ENCODE measurements at regions not wholly inside any gene's neighbourhood (a gene's known extent, or its start where the extent isn't known, plus 50 kb on each side); places are given as distances from the start of the nearest gene placed in this dataset.

DNA sequence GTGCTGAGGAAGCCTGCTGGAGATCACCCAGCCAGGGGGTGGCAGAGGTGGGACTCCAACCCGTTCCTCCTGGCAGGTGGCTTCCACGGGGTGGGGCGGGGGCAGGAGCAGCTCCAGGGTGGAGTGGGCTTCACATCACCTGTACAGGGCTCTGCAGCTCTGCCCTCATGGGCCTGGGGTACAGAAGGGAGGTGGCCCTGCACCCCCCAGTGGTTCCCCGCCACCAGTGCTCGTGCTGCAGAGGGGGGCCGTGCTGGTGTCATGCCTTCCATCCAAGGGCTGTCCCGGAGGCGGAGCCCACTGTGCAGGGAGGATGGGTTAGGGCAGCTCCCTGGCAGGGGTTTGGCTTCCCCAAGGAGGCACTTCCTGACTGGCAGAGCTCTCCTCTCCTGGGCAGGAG lies 76.4 kb upstream of the SHISAL1 start:
- BruUV-seq (replicated peaks): no TSS peak
- H3K27me3 Mint-ChIP-seq (ENCODE audit: unreplicated experiment): peaks cover 97% of the 10 kb centered on the region
- intact Hi-C loops (cut with micrococcal nuclease; ENCODE audit: unreplicated experiment): no loop called here
- no peaks in the 10 kb centered on the region for H3K4me1 Mint-ChIP-seq (ENCODE audit: low read depth, unreplicated experiment)
- no peaks in the 10 kb centered on the region for H3K9me3 Mint-ChIP-seq (ENCODE audit: low read depth, unreplicated experiment)
- no peaks in the 10 kb centered on the region for H3K36me3 Mint-ChIP-seq (ENCODE audit: insufficient read depth, unreplicated experiment)
- no peak overlapping the region for H3K27ac Mint-ChIP-seq (ENCODE audit: unreplicated experiment)
- H3K4me3 Mint-ChIP-seq (ENCODE audit: low read depth, unreplicated experiment): no peak overlapping the region
- CTCF ChIA-PET: no interaction called here
- no peak for DNase-seq
- TF ChIP-seq, protein P1, sequence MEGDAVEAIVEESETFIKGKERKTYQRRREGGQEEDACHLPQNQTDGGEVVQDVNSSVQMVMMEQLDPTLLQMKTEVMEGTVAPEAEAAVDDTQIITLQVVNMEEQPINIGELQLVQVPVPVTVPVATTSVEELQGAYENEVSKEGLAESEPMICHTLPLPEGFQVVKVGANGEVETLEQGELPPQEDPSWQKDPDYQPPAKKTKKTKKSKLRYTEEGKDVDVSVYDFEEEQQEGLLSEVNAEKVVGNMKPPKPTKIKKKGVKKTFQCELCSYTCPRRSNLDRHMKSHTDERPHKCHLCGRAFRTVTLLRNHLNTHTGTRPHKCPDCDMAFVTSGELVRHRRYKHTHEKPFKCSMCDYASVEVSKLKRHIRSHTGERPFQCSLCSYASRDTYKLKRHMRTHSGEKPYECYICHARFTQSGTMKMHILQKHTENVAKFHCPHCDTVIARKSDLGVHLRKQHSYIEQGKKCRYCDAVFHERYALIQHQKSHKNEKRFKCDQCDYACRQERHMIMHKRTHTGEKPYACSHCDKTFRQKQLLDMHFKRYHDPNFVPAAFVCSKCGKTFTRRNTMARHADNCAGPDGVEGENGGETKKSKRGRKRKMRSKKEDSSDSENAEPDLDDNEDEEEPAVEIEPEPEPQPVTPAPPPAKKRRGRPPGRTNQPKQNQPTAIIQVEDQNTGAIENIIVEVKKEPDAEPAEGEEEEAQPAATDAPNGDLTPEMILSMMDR (IDR thresholded peaks at IDR 0.05; ENCODE audit: unreplicated experiment): no peak

DNA sequence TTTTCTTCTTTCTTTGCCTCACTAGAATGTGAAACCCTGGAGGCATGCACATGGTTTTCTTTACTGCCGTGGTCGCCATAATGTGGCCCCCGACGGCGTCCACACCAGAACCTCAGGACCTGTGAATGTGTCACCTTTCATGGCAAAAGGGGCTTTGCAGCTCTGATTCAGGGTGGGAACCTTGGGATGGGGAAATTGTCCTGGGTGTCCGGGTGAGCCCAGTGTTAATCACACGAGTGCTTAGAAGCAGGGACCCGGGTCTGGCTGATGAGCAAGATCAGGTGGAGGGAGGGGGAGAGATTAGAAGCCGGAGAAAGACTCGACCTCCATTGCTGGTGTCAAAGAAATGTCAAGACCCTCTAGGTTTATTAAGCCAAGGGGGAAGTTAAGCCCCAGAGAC lies 74.7 kb upstream of the SHISAL1 start:
- no peaks in the 10 kb centered on the region for H3K36me3 Mint-ChIP-seq (ENCODE audit: insufficient read depth, unreplicated experiment)
- H3K27me3 Mint-ChIP-seq (ENCODE audit: unreplicated experiment): peaks cover 97% of the 10 kb centered on the region
- no TSS peak for BruUV-seq (replicated peaks)
- intact Hi-C loops (cut with micrococcal nuclease; ENCODE audit: unreplicated experiment): no loop called here
- TF ChIP-seq, protein P1 (IDR thresholded peaks at IDR 0.05; ENCODE audit: unreplicated experiment): no peak
- no peaks in the 10 kb centered on the region for H3K9me3 Mint-ChIP-seq (ENCODE audit: low read depth, unreplicated experiment)
- H3K4me1 Mint-ChIP-seq (ENCODE audit: low read depth, unreplicated experiment): no peaks in the 10 kb centered on the region
- CTCF ChIA-PET: no interaction called here
- H3K4me3 Mint-ChIP-seq (ENCODE audit: low read depth, unreplicated experiment): no peak overlapping the region
- no peak overlapping the region for H3K27ac Mint-ChIP-seq (ENCODE audit: unreplicated experiment)
- no peak for DNase-seq

DNA sequence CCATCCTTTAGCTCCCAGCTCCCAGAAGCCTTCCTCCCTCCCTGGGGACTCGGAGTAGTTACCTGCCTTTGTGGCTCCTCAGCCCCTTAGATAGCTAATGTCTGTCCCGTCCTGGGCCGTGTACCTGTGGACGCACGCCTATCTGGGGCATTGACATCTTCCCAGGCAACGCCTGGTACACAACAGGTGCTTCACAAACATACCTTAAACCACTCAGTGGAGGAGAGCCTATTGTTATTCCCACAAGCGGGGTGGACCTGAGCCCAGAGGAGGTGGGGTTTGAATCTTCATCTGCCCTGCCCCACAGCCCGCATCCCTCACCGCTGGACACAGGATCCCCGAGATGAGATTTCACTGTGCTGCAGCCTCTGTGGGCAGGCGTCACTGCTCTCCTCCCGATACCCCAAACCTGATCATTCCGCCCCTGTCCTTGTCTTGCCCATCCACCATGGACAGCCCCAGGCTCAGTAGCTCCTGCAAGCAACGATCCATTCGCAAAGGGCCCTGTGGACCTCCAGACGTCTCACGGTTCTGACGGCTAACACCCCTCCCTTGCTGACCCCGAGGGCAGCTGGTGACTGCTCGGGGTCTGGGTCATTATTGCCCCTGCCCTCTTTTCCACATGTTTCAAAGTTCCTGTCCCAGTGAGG lies 73.8 kb upstream of the SHISAL1 start:
- Mint-ChIP-seq H3K27ac (ENCODE audit: unreplicated experiment) (no peak overlapping the region), H3K4me3 (ENCODE audit: low read depth, unreplicated experiment) (no peak overlapping the region), H3K27me3 (ENCODE audit: unreplicated experiment) (peaks cover 97% of the 10 kb centered on the region), H3K9me3 (ENCODE audit: low read depth, unreplicated experiment) (no peaks in the 10 kb centered on the region), H3K4me1 (ENCODE audit: low read depth, unreplicated experiment) (no peaks in the 10 kb centered on the region), H3K36me3 (ENCODE audit: insufficient read depth, unreplicated experiment) (no peaks in the 10 kb centered on the region)
- DNase-seq: no peak
- intact Hi-C loops (cut with micrococcal nuclease; ENCODE audit: unreplicated experiment): no loop called here
- TF ChIP-seq, protein P1 (IDR thresholded peaks at IDR 0.05; ENCODE audit: unreplicated experiment): no peak
- CTCF ChIA-PET: interaction anchor here (0.6 kb wide), 1 partner anchor 1127 kb away, joined by 3 read pairs; no protein-coding TSS in a partner anchor
- no TSS peak for BruUV-seq (replicated peaks)

DNA sequence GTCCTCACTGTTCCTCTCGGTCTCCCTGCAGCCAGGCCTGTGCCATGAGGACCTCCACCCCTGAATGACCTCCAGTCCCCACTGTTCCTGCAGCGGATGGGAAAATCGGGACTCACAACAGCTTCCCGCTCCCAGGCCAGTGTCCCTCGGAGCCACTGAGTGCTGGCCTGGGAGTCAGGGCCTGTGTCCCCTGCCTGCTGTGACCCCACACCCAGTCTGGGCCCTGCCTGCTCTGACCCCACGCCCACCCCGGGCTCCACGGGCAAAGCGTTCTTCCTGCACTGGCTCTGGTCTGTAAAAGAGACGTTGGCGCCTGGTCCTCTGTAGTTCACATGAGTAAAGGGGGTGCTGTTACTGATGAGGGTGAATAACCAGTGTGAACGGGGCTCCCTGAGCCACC lies 73.0 kb upstream of the SHISAL1 start:
- no peak for DNase-seq
- Mint-ChIP-seq H3K36me3 (ENCODE audit: insufficient read depth, unreplicated experiment) (no peaks in the 10 kb centered on the region), H3K4me1 (ENCODE audit: low read depth, unreplicated experiment) (no peaks in the 10 kb centered on the region), H3K4me3 (ENCODE audit: low read depth, unreplicated experiment) (no peak overlapping the region), H3K27me3 (ENCODE audit: unreplicated experiment) (peaks cover 97% of the 10 kb centered on the region), H3K9me3 (ENCODE audit: low read depth, unreplicated experiment) (no peaks in the 10 kb centered on the region), H3K27ac (ENCODE audit: unreplicated experiment) (no peak overlapping the region)
- CTCF ChIA-PET: no interaction called here
- no TSS peak for BruUV-seq (replicated peaks)
- intact Hi-C loops (cut with micrococcal nuclease; ENCODE audit: unreplicated experiment): no loop called here
- TF ChIP-seq, protein P1 (IDR thresholded peaks at IDR 0.05; ENCODE audit: unreplicated experiment): no peak

Data from Calu3 (cell line).